Mucosa of descending colon (tissue), 3 donors: ENCODE measurements at regions not wholly inside any gene's neighbourhood (a gene's known extent, or its start where the extent isn't known, plus 50 kb on each side); places are given as distances from the start of the nearest gene placed in this dataset.
A peak's percentile ranks its signal among the peaks of the same experiment; 100 is the strongest.

Source experiments
- ATAC-seq: fragments of 200-7000 bp; cut with Tn5 transposase; one replicate; pipeline ENCODE4 v1.9.1; 2020; ENCODE audit warnings: mild to moderate bottlenecking, moderate library complexity
- DNase-seq, 3 donors: peaks; one replicate each; pipeline ENCODE4 v3.0.0-alpha.2; 2020
- H3K36me3 ChIP-seq: fragments of 200-600 bp; one replicate; pipeline ENCODE4 v1.8.0; 2021; ENCODE audit warnings: low read depth, mild to moderate bottlenecking
- H3K4me1 ChIP-seq: fragments of 200-600 bp; one replicate; pipeline ENCODE4 v1.8.0; 2021; ENCODE audit warnings: low read depth, mild to moderate bottlenecking
- H3K4me3 ChIP-seq: fragments of 200-600 bp; one replicate; pipeline ENCODE4 v1.8.0; 2021; ENCODE audit warnings: mild to moderate bottlenecking
- H3K9me3 ChIP-seq: fragments of 200-600 bp; one replicate; pipeline ENCODE4 v1.8.0; 2021; ENCODE audit warnings: mild to moderate bottlenecking
- intact Hi-C, 2 donors: fragments of 100-400 bp; cut with DNase I in 1 of 2; cut with micrococcal nuclease in 1 of 2; formaldehyde crosslinking; loops; one replicate each; pipeline versions ENCODE4 v1.11.0 to v1.11.1; 2022; cut with DNase I, micrococcal nuclease
- TF ChIP-seq, protein P1 (sequence below): fragments of 200-600 bp; IDR thresholded peaks from one replicate; pipeline ENCODE4 v1.8.0; 2022; ENCODE audit warnings: antibody characterized with exemption, mild to moderate bottlenecking
- donor health status: DM: no; HTN: no; CAD: no; lungs with moderate emphysema.
- donor health status: DM: no; HTN: no; CAD: no.
- donor health status: DM: no; HTN: yes; CAD: no.

DNA sequence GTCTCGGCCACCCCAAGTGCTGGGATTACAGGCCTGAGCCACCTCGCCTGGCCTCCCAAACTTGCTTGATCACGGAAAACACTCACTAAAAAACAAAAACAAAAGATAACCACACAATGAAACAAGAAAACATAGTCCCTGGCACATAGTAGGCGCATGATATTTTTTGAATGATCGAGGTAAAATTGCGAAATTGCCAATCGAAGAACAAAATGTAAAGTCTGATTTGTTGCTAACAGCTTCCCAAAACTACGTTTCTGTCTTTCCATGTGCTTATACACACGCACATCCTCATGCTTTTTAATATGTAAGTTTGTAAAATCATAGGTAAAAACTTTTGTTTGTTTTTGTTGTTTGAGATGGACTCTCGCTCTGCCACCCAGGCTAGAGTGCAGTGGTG is 168.5 kb upstream of the SALL4 start:
- no peak overlapping the region for H3K4me3 ChIP-seq
- H3K9me3 ChIP-seq: no peaks in the 10 kb centered on the region
- H3K36me3 ChIP-seq: no peaks in the 10 kb centered on the region
- intact Hi-C loops: no loop called here
- no peak for ATAC-seq
- DNase-seq: no peak
- no peaks in the 10 kb centered on the region for H3K4me1 ChIP-seq
- TF ChIP-seq, protein P1, sequence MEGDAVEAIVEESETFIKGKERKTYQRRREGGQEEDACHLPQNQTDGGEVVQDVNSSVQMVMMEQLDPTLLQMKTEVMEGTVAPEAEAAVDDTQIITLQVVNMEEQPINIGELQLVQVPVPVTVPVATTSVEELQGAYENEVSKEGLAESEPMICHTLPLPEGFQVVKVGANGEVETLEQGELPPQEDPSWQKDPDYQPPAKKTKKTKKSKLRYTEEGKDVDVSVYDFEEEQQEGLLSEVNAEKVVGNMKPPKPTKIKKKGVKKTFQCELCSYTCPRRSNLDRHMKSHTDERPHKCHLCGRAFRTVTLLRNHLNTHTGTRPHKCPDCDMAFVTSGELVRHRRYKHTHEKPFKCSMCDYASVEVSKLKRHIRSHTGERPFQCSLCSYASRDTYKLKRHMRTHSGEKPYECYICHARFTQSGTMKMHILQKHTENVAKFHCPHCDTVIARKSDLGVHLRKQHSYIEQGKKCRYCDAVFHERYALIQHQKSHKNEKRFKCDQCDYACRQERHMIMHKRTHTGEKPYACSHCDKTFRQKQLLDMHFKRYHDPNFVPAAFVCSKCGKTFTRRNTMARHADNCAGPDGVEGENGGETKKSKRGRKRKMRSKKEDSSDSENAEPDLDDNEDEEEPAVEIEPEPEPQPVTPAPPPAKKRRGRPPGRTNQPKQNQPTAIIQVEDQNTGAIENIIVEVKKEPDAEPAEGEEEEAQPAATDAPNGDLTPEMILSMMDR: no peak

DNA sequence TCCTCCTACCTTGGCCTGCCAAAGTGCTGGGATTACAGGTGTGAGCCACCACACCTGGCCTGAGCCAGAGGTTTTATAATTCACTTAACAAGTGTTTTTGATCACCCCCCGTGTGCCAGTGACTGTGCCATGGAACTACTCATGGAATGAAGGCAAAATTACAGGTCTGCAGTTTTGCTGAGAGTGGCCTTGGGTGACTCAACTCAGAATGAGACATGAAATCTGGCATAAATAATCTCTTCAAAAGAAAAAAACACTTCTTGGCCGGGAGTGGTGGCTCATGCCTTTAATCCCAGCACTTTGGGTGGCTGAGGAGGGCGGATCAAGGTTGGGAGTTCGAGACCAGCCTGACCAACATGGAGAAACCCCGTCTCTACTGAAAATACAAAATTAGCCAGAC is 166.9 kb upstream of the SALL4 start:
- intact Hi-C loops: no loop called here
- DNase-seq (no peak), ATAC-seq (no peak)
- no peak overlapping the region for H3K4me3 ChIP-seq
- no peaks in the 10 kb centered on the region for H3K4me1 ChIP-seq
- no peaks in the 10 kb centered on the region for H3K9me3 ChIP-seq
- H3K36me3 ChIP-seq: no peaks in the 10 kb centered on the region
- TF ChIP-seq, protein P1: no peak

DNA sequence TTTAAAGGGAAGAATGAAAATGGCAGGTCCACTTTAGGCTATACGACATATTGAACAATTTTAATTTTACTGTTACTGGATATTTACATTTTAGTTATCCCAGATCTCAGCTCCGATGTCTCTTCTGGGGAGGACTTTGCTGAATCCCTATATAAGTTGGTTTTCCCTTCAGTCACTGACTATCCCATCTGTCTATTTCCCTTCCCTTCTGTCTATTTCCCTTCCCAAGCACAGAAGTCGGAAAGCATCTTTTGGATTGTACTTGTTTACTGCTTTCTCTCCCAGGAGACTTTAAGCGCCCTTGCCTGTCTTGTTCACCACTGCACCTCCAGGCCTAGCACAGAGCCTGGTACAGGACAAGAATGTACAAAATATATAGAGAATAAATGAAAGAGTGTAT is 165.8 kb upstream of the SALL4 start:
- intact Hi-C loops: no loop called here
- no peak for ATAC-seq

DNA sequence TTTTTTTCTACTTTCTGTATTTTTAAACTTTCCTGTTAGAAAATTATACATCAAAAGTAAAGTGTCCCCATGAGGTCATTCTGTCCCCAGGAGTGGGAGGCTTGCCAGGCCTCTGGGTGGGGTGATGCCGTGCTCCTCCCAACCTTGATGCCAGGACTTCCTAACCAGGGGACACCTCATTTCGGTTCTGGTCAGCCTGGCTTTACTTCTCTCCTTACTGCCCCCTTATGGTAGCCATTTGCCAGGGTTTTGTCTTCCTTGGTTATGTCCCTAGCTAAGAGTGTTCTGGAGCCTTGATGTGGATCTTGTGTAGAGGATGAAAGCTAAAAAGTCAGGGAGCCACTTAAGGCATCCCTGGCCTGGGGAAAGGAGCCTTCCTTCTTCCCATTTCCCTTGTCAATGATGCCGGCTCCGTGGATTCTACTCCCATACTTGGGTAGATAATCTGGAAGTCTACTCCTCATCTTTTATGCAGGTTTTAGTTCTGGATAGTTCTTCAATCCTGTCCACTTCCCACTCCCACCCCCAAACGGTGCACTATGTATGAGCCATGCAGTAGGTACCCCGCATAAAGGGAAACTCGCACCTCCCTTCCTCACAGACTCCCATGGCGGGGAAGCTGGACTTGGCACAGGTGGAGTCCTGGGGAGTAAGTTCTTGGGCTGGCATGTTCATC is 164.1 kb upstream of the SALL4 start:
- intact Hi-C loops: no loop called here
- no peaks in the 10 kb centered on the region for H3K9me3 ChIP-seq
- TF ChIP-seq, protein P1: no peak
- DNase-seq: peak in 1 of 3 donors; percentile 79
- ATAC-seq: peak; percentile 79
- no peak overlapping the region for H3K4me3 ChIP-seq
- no peaks in the 10 kb centered on the region for H3K36me3 ChIP-seq
- H3K4me1 ChIP-seq: no peaks in the 10 kb centered on the region

More for the DNA sequence above, 165.8 kb upstream of the SALL4 start:
- TF ChIP-seq, protein P1: no peak
- no peaks in the 10 kb centered on the region for H3K4me1 ChIP-seq
- DNase-seq: no peak
- no peaks in the 10 kb centered on the region for H3K36me3 ChIP-seq
- no peak overlapping the region for H3K4me3 ChIP-seq
- no peaks in the 10 kb centered on the region for H3K9me3 ChIP-seq

DNA sequence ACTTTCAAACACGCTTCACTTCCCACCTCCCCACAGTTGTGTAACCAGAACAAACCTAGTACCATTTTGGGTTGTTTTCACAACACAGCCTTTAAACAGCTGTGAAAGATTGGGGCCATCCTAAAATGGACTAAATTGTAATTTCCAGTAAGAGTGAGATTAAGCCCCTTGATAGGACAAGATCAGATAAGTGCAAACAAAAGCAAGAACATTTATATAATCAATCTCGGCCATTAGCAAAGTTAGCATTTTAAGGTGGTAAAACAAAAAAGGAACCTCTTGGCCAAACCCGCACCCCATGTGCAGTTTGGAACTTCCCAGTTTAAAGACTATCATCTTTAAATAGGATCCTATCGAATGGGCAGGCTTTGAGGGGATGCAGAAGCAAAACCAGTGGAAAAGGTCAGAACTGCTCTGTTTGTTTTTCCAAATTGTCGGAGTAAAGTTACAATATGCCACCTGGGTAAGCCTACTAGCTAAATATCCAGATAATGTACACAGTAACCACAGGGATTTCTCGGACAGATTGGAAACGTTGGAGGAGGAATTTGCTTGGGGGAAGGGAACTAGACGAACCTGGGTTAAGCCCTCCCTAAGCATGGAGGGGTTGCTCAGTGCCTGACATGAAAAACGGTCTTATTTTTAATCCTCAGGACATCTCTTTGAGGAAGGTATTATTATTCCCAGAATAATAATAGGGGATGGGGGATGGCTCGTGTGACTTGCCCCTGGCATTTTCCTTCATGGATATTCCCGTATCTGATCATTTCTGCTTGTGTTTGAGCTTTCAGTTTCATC is 159.8 kb upstream of the SALL4 start:
- intact Hi-C loops: no loop called here
- no peak for ATAC-seq

More for the DNA sequence above, 159.8 kb upstream of the SALL4 start:
- DNase-seq: no peak
- H3K36me3 ChIP-seq: no peaks in the 10 kb centered on the region
- TF ChIP-seq, protein P1: no peak
- H3K4me1 ChIP-seq: peaks cover 4% of the 10 kb centered on the region
- H3K9me3 ChIP-seq: no peaks in the 10 kb centered on the region
- no peak overlapping the region for H3K4me3 ChIP-seq
